ENCODE measurements at regions not wholly inside any gene's neighbourhood (a gene's known extent, or its start where the extent isn't known, plus 50 kb on each side); places are given as distances from the start of the nearest gene placed in this dataset.
A peak's percentile ranks its signal among the peaks of the same experiment; 100 is the strongest.

GRCh38 chr6:27772261-27773001 is 139.8 kb downstream of the OR2B2 start (continued):
- TF ChIP-seq ZNF337 (CRISPR knock-in tag; IDR thresholded peaks at IDR 0.05; ENCODE audit: borderline replicate concordance, low read depth), result no peak
- no peak; the same call in 1 of the 2 replicates for TF ChIP-seq YEATS4 (CRISPR knock-in tag; IDR thresholded peaks at IDR 0.05; ENCODE audit: borderline replicate concordance)
- TF ChIP-seq MED1 (CRISPR knock-in tag; IDR thresholded peaks at IDR 0.05), result peak; percentile 78
- TF ChIP-seq AGO2 (optimal IDR thresholded peaks at IDR 0.05; ENCODE audit: low read depth, low read length), result no peak
- TF ChIP-seq MXD1 (CRISPR knock-in tag; IDR thresholded peaks at IDR 0.05), result peak; percentile 85
- TF ChIP-seq DR1 (CRISPR knock-in tag; IDR thresholded peaks at IDR 0.05), result peak; percentile 71
- TF ChIP-seq TBX3 (IDR thresholded peaks at IDR 0.05; ENCODE audit: borderline replicate concordance), result no peak; the same call in 1 of the 2 replicates
- peak; percentile 83; the same call in 1 of the 2 replicates for TF ChIP-seq ZNF30 (CRISPR knock-in tag; IDR thresholded peaks at IDR 0.05)
- 0 out of 2 replicates have a peak, but pooled peaks have one; percentile 74 for TF ChIP-seq ZNF776 (CRISPR knock-in tag; IDR thresholded peaks at IDR 0.05)
- TF ChIP-seq CBFB (CRISPR knock-in tag; IDR thresholded peaks at IDR 0.05), result peak; percentile 84
- no peak for TF ChIP-seq KLF15 (CRISPR knock-in tag; IDR thresholded peaks at IDR 0.05; ENCODE audit: borderline replicate concordance)
- TF ChIP-seq CHCHD3 (CRISPR knock-in tag; IDR thresholded peaks at IDR 0.05), result no peak
- TF ChIP-seq ZNF468 (CRISPR knock-in tag; IDR thresholded peaks at IDR 0.05), result no peak
- TF ChIP-seq SOX13 (IDR thresholded peaks at IDR 0.05), result peak; percentile 48
- TF ChIP-seq SOX13 (CRISPR knock-in tag; conservative IDR thresholded peaks at IDR 0.05 in 1 of 2, IDR thresholded peaks at IDR 0.05 in 1 of 2), result peak in 1 of 2 experiments; percentile 76; a peak in 2 of 4 replicates
- peak; percentile 55; the same call in 1 of the 2 replicates for TF ChIP-seq HMG20A (CRISPR knock-in tag; IDR thresholded peaks at IDR 0.05; ENCODE audit: borderline replicate concordance)
- no peak for TF ChIP-seq MBNL3 (CRISPR knock-in tag; conservative IDR thresholded peaks at IDR 0.05)
- TF ChIP-seq MLLT10 (CRISPR knock-in tag; IDR thresholded peaks at IDR 0.05), result no peak
- no peak for TF ChIP-seq KAT2B (IDR thresholded peaks at IDR 0.05; ENCODE audit: borderline replicate concordance, low read depth, low read length)
- peak; percentile 82 for TF ChIP-seq ZNF124 (CRISPR knock-in tag; IDR thresholded peaks at IDR 0.05)
- TF ChIP-seq TCF7L2 (IDR thresholded peaks at IDR 0.05; ENCODE audit: low read depth, low read length), result no peak
- TF ChIP-seq ZNF121 (CRISPR knock-in tag; IDR thresholded peaks at IDR 0.05), result peak; percentile 71; the same call in 1 of the 2 replicates
- TF ChIP-seq ZKSCAN1 (IDR thresholded peaks at IDR 0.05; ENCODE audit: low read length), result peak; percentile 23; the same call in 1 of the 2 replicates
- TF ChIP-seq FOXP4 (CRISPR knock-in tag; IDR thresholded peaks at IDR 0.05), result peak; percentile 75; the same call in 1 of the 2 replicates
- TF ChIP-seq NFATC3 (CRISPR knock-in tag; IDR thresholded peaks at IDR 0.05), result no peak
- no peak for TF ChIP-seq SIX1 (CRISPR knock-in tag; IDR thresholded peaks at IDR 0.05; ENCODE audit: borderline replicate concordance)
- TF ChIP-seq ZFYVE20 (CRISPR knock-in tag; IDR thresholded peaks at IDR 0.05; ENCODE audit: borderline replicate concordance, low read depth), result no peak
- peak; percentile 83 for TF ChIP-seq AHR (CRISPR knock-in tag; IDR thresholded peaks at IDR 0.05)
- no peak for TF ChIP-seq TIGD3 (CRISPR knock-in tag; IDR thresholded peaks at IDR 0.05; ENCODE audit: borderline replicate concordance)

All from HepG2 (cell line).